K562 (cell line): ENCODE measurements at regions not wholly inside any gene's neighbourhood (a gene's known extent, or its start where the extent isn't known, plus 50 kb on each side); places are given as distances from the start of the nearest gene placed in this dataset.

Source experiments
- ATF7 ChIP-seq: fragments of 450-650 bp; IDR thresholded peaks from 2 replicates; pipeline ENCODE4 v1.7.1; 2014; ENCODE audit warnings: mild to moderate bottlenecking, moderate library complexity
- CC2D1A ChIP-seq: fragments of 450-650 bp; IDR thresholded peaks from 2 replicates; pipeline ENCODE4 v1.6.1; 2017; ENCODE audit warnings: mild to moderate bottlenecking
- CEBPG ChIP-seq, 3 experiments: fragments of 200-800 bp in 1 of 3; sonication (Bioruptor generic) in 1 of 3; sonication (generic) in 1 of 3; formaldehyde crosslinking in 1 of 3; IDR thresholded peaks in 2 of 3; conservative IDR thresholded peaks in 1 of 3; 2 replicates each; pipeline versions ENCODE4 v1.6.1 to v1.8.0; 2016 to 2022; ENCODE audit warnings: missing compliant biosample characterization in 2 of 3, missing genetic modification characterization in 2 of 3, mild to moderate bottlenecking in 1 of 3, missing genetic modification reagents in 1 of 3
- CHAMP1 ChIP-seq: fragments of 450-650 bp; IDR thresholded peaks from 2 replicates; pipeline ENCODE4 v1.6.1; 2016; ENCODE audit warnings: mild to moderate bottlenecking
- CTBP1 ChIP-seq: fragments of 450-650 bp; IDR thresholded peaks from 2 replicates; pipeline ENCODE4 v1.6.1; 2016; ENCODE audit warnings: borderline replicate concordance
- DDX20 ChIP-seq: fragments of 450-650 bp; IDR thresholded peaks from 2 replicates; pipeline ENCODE4 v1.6.1; 2016; ENCODE audit warnings: missing genetic modification characterization, low read depth, mild to moderate bottlenecking, missing compliant biosample characterization, moderate library complexity
- DPF2 ChIP-seq: fragments of 450-650 bp; IDR thresholded peaks from 2 replicates; pipeline ENCODE4 v1.6.1; 2016
- EP400 ChIP-seq: fragments of 450-650 bp; IDR thresholded peaks from 2 replicates; pipeline ENCODE4 v1.6.1; 2017; ENCODE audit warnings: antibody characterized with exemption, mild to moderate bottlenecking, moderate library complexity
- GATAD2B ChIP-seq: fragments of 450-650 bp; IDR thresholded peaks from 2 replicates; pipeline ENCODE4 v1.6.1; 2017; ENCODE audit warnings: mild to moderate bottlenecking, borderline replicate concordance
- IRF9 ChIP-seq: fragments of 450-650 bp; IDR thresholded peaks from 2 replicates; pipeline ENCODE4 v1.6.1; 2016; ENCODE audit warnings: missing biosample characterization, missing genetic modification characterization
- L3MBTL2 ChIP-seq: fragments of 450-650 bp; IDR thresholded peaks from 2 replicates; pipeline ENCODE4 v1.6.1; 2016; ENCODE audit warnings: mild to moderate bottlenecking, moderate library complexity
- MEF2A ChIP-seq: IDR thresholded peaks from 2 replicates; pipeline ENCODE4 v1.6.1; 2011; ENCODE audit warnings: low read depth, mild to moderate bottlenecking, low read length, moderate library complexity; ENCODE audit not compliant: control insufficient read depth
- RNF2 ChIP-seq: sonication (generic); IDR thresholded peaks from 2 replicates; pipeline ENCODE4 v1.6.1; 2016
- ZBTB40 ChIP-seq, 2 experiments: fragments of 450-650 bp in 1 of 2; sonication (generic) in 1 of 2; formaldehyde crosslinking in 1 of 2; IDR thresholded peaks; 2 replicates each; pipeline versions ENCODE4 v1.7.1 to v1.9.0; 2016 to 2022; ENCODE audit warnings: inconsistent platforms in 1 of 2, mild to moderate bottlenecking in 1 of 2, missing genetic modification reagents in 1 of 2
- ZNF589 ChIP-seq: fragments of 200-800 bp; sonication (Bioruptor generic); IDR thresholded peaks from 2 replicates; pipeline ENCODE4 v1.6.1; 2016; ENCODE audit warnings: low read depth, missing genetic modification characterization, missing compliant biosample characterization

GRCh38 chr7:106813705-106814305, 51.3 kb upstream of the PIK3CG start (continued):
- 0 out of 2 replicates have a peak, but pooled peaks have one; percentile 10 for TF ChIP-seq CHAMP1
- peak; percentile 97 for TF ChIP-seq ATF7
- TF ChIP-seq EP400 = peak; percentile 81
- peak; percentile 80; the same call in 1 of the 2 replicates for TF ChIP-seq DPF2
- no peak; the same call in 1 of the 2 replicates for TF ChIP-seq CC2D1A
- no peak for TF ChIP-seq MEF2A
- peak; percentile 73 for TF ChIP-seq DDX20 (tag)
- TF ChIP-seq L3MBTL2 = peak; percentile 70
- TF ChIP-seq CEBPG (CRISPR knock-in tag; IDR thresholded peaks at IDR 0.05) = peak; percentile 98
- TF ChIP-seq CEBPG (tag; conservative IDR thresholded peaks at IDR 0.05 in 1 of 2, IDR thresholded peaks at IDR 0.05 in 1 of 2) = peak; percentile 97 to 100
- 0 out of 2 replicates have a peak, but pooled peaks have one; percentile 19 for TF ChIP-seq GATAD2B
- peak; percentile 40; the same call in 1 of the 2 replicates for TF ChIP-seq RNF2
- peak; percentile 87 for TF ChIP-seq CTBP1
- peak; percentile 95 for TF ChIP-seq ZNF589
- 0 out of 2 replicates have a peak, but pooled peaks have one; percentile 43 for TF ChIP-seq ZBTB40 (IDR thresholded peaks at IDR 0.05)
- TF ChIP-seq ZBTB40 (CRISPR knock-in tag; IDR thresholded peaks at IDR 0.05) = no peak
- TF ChIP-seq IRF9 (tag) = peak; percentile 94
